Neural cell (in vitro differentiated cells): ENCODE measurements at regions not wholly inside any gene's neighbourhood (a gene's known extent, or its start where the extent isn't known, plus 50 kb on each side); places are given as distances from the start of the nearest gene placed in this dataset.

Source experiments
- CTCF ChIP-seq: fragments of 450-650 bp; IDR thresholded peaks from 2 replicates; pipeline ENCODE4 v1.5.1; 2014; ENCODE audit warnings: antibody characterized with exemption, mild to moderate bottlenecking, moderate library complexity; ENCODE audit not compliant: poor library complexity, severe bottlenecking
- EP300 ChIP-seq: fragments of 450-650 bp; conservative IDR thresholded peaks from 2 replicates; pipeline ENCODE4 v1.6.1; 2014; ENCODE audit warnings: antibody characterized with exemption, mild to moderate bottlenecking, moderate library complexity; ENCODE audit not compliant: poor library complexity, severe bottlenecking
- EZH2 ChIP-seq: fragments of 200-600, 300-800 bp; shearing (Covaris generic), sonication (generic); IDR thresholded peaks from 2 replicates; pipeline ENCODE4 v1.6.1; 2014; ENCODE audit warnings: antibody characterized with exemption, low read length, borderline replicate concordance, mild to moderate bottlenecking; ENCODE audit not compliant: insufficient read depth, poor library complexity, severe bottlenecking
- POLR2AphosphoS5 ChIP-seq: IDR thresholded peaks from 2 replicates; pipeline ENCODE4 v1.6.1; 2012
- RAD21 ChIP-seq: fragments of 450-650 bp; conservative IDR thresholded peaks from 2 replicates; pipeline ENCODE4 v1.6.1; 2014; ENCODE audit warnings: antibody characterized with exemption, mild to moderate bottlenecking, moderate library complexity
- TAF1 ChIP-seq: IDR thresholded peaks from 2 replicates; pipeline ENCODE4 v1.6.1; 2012; ENCODE audit warnings: low read depth

GRCh38 chr15:96551196-96551595 lies 220.7 kb downstream of the NR2F2 start:
- TF ChIP-seq CTCF = no peak
- no peak for TF ChIP-seq EP300
- TF ChIP-seq TAF1 = no peak
- no peak for TF ChIP-seq RAD21
- TF ChIP-seq EZH2 = no peak
- no peak for TF ChIP-seq POLR2AphosphoS5
